ENCODE measurements at regions not wholly inside any gene's neighbourhood (a gene's known extent, or its start where the extent isn't known, plus 50 kb on each side); places are given as distances from the start of the nearest gene placed in this dataset.

DNA sequence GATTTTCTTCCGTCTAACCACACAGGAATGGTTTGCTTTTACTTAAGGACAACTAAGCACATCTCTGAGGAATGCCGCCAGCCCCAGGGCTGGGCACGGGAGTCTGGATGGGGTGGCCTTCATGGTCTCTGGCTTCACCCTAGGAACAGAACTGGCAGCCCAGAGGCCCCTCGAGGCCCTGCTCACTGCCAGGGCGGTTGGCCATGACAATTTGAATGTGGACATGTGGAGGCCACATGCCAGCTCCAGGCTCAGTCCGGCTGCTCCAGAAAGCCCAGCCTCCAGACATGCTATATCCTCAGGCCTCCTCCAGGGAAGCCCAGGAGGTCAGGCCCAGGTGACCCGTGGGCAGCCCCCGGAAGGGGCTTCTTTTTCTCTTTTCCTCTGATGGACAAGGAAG is 84.0 kb upstream of the FGF3 start:
- no peaks in the 10 kb centered on the region for H3K4me1 Mint-ChIP-seq

DNA sequence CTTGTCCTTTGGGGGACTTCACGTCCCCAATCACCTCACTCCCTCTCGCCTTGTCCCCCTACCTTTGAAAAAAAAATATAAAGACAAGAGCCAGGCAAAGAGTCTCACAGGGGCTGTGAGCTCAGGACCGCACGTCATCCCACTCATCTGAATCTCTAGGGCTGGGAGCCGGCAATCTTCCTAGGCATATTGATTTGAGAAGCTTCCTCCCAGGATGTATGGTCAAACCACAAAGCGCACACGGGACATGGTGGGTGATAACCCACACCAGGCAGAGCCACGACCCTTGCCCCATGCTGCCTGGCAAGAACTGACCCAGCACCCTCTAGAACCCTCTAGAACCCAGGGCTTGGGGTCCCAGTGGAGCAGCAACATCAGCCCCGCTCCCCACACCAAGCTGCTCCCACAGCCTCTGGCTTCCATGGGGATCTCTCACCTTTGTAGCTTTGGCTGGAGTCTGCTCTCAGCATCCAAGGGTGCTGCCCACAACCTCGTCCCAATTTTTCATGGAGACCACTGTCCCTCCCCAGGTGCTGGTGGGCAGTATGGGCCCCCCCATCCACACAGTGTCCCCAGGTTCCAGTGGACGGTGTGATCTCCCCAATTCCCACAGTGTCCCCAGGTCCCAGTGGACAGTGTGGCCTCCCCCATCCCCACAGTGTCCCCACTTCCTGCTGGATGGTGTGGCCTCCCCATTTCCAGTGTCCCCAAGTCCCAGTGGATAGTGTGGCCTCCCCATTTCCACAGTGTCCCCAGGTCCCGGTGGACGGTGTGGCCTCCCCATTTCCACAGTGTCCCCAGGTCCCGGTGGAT is 85.2 kb upstream of the FGF3 start:
- Mint-ChIP-seq H3K4me3 (no peak overlapping the region), H3K27me3 (peaks cover 65% of the 10 kb centered on the region), H3K27ac (ENCODE audit: low read depth) (no peak overlapping the region), H3K4me1 (no peaks in the 10 kb centered on the region), H3K9me3 (no peaks in the 10 kb centered on the region), H3K36me3 (ENCODE audit: insufficient read depth) (no peaks in the 10 kb centered on the region)
- no peak for ATAC-seq (replicated peaks; ENCODE audit: extremely low read depth, poor library complexity, severe bottlenecking)
- no peak for DNase-seq (ENCODE audit: low spot score in 2 of 2)

More for the DNA sequence above, 84.0 kb upstream of the FGF3 start:
- DNase-seq (ENCODE audit: low spot score in 2 of 2) (no peak), ATAC-seq (replicated peaks; ENCODE audit: extremely low read depth, poor library complexity, severe bottlenecking) (no peak)
- H3K27ac Mint-ChIP-seq (ENCODE audit: low read depth), result no peak overlapping the region
- no peak overlapping the region for H3K4me3 Mint-ChIP-seq
- peaks cover 1% of the 10 kb centered on the region for H3K36me3 Mint-ChIP-seq (ENCODE audit: insufficient read depth)
- no peaks in the 10 kb centered on the region for H3K9me3 Mint-ChIP-seq
- H3K27me3 Mint-ChIP-seq, result peaks cover 69% of the 10 kb centered on the region

DNA sequence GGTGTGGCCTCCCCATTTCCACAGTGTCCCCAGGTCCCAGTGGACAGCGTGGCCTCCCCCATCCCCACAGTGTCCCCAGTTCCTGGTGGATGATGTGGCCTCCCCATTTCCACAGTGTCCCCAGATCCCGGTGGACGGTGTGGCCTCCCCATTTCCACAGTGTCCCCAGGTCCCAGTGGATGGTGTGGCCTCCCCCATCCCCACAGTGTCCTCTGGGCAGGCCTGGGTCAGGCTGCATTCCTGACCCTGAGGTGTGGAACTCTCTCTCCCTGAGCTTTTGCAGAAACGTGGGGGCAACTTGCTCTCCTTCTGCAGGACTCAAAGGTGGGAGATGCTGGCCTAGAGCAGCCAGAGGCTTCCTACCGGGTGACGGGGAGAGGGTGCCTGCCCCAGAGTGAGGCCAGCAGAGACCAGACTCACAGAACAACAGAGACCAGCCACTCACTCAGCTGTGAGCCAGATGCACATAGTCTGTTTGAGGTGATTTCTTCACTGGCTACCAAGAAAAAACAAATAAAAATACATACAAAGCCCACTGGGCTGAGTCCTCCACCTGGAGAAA is 85.8 kb upstream of the FGF3 start:
- Mint-ChIP-seq H3K4me3 (no peak overlapping the region), H3K9me3 (no peaks in the 10 kb centered on the region), H3K27me3 (peaks cover 58% of the 10 kb centered on the region), H3K27ac (ENCODE audit: low read depth) (no peak overlapping the region), H3K4me1 (no peaks in the 10 kb centered on the region), H3K36me3 (ENCODE audit: insufficient read depth) (no peaks in the 10 kb centered on the region)
- DNase-seq (ENCODE audit: low spot score in 2 of 2), result no peak
- no peak for ATAC-seq (replicated peaks; ENCODE audit: extremely low read depth, poor library complexity, severe bottlenecking)

DNA sequence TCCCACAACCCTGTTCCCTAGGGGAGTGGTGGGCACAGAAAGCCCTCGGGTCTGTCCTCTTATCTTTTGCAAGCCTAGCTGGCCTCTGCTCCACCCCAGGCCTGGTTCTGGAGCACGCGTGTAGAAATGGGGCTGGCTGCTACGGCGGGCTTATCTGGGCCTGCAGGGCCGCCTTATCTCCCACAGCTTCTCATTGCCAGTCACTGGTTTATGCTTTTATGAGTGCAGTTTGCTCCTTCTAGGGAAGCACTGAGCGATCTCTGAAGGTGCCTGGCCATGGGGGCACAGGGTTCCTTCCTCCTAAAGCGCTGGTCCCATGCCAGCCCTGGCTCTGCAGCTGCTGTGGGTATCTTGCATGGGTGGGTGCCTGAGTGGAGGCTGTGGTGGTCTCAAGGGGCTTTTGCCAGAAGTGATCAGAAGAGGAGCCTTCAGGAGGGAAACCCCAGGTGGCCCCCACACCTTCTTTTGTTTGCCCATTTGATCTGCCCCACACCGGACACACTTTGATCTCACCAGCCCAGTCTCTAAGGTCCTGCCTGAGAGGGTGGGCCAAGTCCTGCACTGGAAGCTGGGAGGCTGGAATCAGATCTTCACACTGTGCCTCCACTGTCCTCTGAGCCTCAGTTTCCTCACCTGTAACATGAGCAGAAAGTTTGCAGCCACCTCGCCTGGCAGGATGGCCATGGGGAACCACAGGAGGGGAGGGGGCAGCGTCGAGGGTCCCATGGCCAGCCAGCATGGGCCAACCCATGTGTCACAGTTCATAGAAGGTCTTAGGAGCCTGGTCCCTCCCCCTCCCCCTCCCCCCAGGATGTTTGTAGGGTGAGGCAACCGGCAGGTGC is 86.6 kb upstream of the FGF3 start:
- Mint-ChIP-seq H3K4me1 (no peaks in the 10 kb centered on the region), H3K36me3 (ENCODE audit: insufficient read depth) (no peaks in the 10 kb centered on the region), H3K4me3 (no peak overlapping the region), H3K27ac (ENCODE audit: low read depth) (no peak overlapping the region), H3K9me3 (no peaks in the 10 kb centered on the region), H3K27me3 (peaks cover 50% of the 10 kb centered on the region)
- DNase-seq (ENCODE audit: low spot score in 2 of 2), result no peak
- no peak for ATAC-seq (replicated peaks; ENCODE audit: extremely low read depth, poor library complexity, severe bottlenecking)

DNA sequence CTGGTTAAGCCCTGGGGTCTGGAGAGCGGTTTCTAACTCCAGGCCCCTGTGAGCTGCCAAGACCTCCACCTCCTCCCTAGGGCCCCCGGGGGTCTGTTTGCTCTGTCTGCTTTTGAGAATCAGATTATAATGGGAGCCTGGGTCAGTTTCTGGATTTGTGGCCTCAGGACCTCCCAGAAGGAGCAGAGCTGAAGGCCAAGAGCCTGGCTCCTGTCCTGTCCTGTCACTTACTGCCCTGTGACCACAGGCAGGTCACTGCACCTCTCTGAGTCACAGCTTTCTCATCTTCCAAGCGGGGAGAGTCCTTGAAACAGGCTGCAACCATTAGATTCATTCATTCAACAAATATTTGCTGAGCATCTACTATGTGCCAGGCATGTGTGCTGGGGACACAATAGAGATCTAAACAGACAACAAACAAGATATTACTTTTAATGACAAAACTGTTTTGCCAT is 87.3 kb upstream of the FGF3 start:
- Mint-ChIP-seq H3K4me3 (no peak overlapping the region), H3K27ac (ENCODE audit: low read depth) (no peak overlapping the region), H3K27me3 (peaks cover 48% of the 10 kb centered on the region), H3K9me3 (no peaks in the 10 kb centered on the region), H3K36me3 (ENCODE audit: insufficient read depth) (no peaks in the 10 kb centered on the region), H3K4me1 (no peaks in the 10 kb centered on the region)
- ATAC-seq (replicated peaks; ENCODE audit: extremely low read depth, poor library complexity, severe bottlenecking) (no peak), DNase-seq (ENCODE audit: low spot score in 2 of 2) (no peak)

DNA sequence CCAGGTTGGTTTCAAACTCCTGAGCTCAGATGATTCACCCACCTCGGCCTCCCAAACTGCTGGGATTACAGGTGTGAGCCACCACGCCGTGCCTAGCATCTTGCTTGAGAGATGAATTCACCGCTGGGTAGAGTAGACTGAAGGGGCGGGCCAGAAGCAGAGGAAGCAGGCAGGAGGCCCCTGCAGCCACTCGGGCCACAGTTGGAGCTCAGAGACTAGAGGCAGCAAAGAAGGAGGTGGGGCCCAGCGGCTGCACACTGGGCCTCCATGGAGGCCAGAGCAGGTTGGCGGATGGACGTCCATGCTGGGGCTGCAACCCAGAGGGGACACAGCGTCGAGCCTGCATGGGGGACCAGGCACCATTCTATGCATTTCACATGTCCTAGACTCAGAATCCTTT is 88.4 kb upstream of the FGF3 start:
- H3K9me3 Mint-ChIP-seq, result no peaks in the 10 kb centered on the region
- DNase-seq (ENCODE audit: low spot score in 2 of 2) (no peak), ATAC-seq (replicated peaks; ENCODE audit: extremely low read depth, poor library complexity, severe bottlenecking) (no peak)
- H3K27ac Mint-ChIP-seq (ENCODE audit: low read depth), result no peak overlapping the region
- no peaks in the 10 kb centered on the region for H3K36me3 Mint-ChIP-seq (ENCODE audit: insufficient read depth)
- H3K27me3 Mint-ChIP-seq, result peaks cover 48% of the 10 kb centered on the region
- no peak overlapping the region for H3K4me3 Mint-ChIP-seq
- H3K4me1 Mint-ChIP-seq, result no peaks in the 10 kb centered on the region

DNA sequence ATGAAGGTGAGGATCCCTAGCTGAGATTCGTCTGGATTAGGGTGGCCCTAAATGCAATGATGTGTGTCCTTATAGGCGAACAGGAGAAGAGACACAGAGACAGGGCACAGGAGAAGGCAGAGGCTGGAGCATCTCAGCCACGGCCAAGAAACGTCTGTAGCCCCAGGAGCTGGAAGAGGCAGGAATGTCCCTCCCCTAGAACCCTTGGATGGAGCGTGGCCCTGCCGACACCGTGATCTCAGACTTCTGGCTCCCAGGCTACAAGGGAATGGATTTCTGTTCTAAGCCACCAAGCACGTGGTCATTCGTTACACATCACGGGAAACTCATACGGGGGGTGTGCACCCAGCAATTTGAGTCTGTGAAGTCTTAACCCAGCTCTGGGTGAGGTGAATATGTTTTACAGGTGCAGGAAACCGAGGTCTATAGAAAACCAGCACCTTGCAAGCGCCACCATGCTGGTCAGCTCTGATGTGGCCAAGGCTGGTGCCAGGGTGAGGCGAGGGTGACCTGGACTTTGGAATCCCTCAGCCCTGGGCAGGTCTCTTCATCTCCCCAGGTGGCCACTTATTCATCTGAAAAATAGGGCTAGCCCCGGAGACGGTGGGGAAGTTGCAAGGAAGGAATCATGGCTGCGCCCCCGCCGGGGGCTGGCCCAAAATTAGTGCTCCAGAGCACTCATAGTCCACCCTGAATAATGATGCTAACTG is 89.5 kb upstream of the FGF3 start:
- Mint-ChIP-seq H3K27me3 (peaks cover 47% of the 10 kb centered on the region), H3K36me3 (ENCODE audit: insufficient read depth) (no peaks in the 10 kb centered on the region), H3K4me1 (no peaks in the 10 kb centered on the region), H3K27ac (ENCODE audit: low read depth) (no peak overlapping the region), H3K9me3 (no peaks in the 10 kb centered on the region), H3K4me3 (no peak overlapping the region)
- ATAC-seq (replicated peaks; ENCODE audit: extremely low read depth, poor library complexity, severe bottlenecking) (no peak), DNase-seq (ENCODE audit: low spot score in 2 of 2) (no peak)

DNA sequence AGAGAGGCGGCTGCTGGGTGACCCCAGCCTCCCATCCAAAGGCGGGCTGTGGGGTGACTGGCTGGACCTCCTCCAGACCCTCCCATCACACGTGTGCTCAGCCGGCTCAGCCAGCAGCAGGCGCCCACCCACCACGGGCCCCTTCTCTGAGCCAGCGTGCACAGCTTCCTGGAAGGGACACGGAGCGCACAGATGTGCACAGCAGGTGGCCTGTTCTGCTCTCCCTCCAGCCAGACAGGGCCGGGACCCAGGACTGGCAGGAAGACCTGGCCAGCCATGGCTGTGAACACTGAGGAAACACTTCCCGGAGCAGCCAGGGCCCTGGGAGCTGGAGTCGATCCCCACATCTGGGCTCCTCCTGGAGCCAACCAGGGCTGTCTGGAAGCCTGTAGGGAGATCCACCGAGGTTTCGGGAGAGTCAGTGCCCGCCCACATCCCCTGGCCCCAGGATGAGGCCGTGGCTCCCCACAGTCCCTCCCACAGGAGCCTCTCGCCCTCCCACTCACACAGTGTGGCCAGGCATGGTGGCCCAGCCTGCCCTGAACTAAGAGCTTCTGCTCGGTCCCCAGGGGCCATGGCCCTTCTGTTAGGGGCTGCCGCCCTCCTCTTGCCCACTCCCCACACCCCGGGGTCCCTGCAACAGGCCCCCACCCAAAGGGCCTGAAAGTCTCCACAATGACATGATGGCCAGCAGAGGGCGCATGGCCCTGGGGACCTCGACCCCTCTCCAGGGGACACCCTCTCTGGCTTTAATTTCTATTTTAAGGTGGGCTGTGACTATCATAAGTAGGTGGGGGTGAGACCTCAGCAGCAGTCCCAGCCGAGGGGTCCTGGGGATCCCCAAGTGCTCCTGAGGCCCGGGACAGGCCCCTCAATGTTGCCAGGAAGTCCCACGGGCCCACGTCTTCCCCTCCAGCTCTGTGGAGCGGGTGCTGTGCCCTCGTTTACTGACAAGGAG is 90.6 kb upstream of the FGF3 start:
- H3K9me3 Mint-ChIP-seq, result no peaks in the 10 kb centered on the region
- no peak overlapping the region for H3K27ac Mint-ChIP-seq (ENCODE audit: low read depth)
- ATAC-seq (replicated peaks; ENCODE audit: extremely low read depth, poor library complexity, severe bottlenecking) (no peak), DNase-seq (ENCODE audit: low spot score in 2 of 2) (no peak)
- peaks cover 44% of the 10 kb centered on the region for H3K27me3 Mint-ChIP-seq
- H3K4me1 Mint-ChIP-seq, result peaks cover 2% of the 10 kb centered on the region
- H3K36me3 Mint-ChIP-seq (ENCODE audit: insufficient read depth), result no peaks in the 10 kb centered on the region
- no peak overlapping the region for H3K4me3 Mint-ChIP-seq

DNA sequence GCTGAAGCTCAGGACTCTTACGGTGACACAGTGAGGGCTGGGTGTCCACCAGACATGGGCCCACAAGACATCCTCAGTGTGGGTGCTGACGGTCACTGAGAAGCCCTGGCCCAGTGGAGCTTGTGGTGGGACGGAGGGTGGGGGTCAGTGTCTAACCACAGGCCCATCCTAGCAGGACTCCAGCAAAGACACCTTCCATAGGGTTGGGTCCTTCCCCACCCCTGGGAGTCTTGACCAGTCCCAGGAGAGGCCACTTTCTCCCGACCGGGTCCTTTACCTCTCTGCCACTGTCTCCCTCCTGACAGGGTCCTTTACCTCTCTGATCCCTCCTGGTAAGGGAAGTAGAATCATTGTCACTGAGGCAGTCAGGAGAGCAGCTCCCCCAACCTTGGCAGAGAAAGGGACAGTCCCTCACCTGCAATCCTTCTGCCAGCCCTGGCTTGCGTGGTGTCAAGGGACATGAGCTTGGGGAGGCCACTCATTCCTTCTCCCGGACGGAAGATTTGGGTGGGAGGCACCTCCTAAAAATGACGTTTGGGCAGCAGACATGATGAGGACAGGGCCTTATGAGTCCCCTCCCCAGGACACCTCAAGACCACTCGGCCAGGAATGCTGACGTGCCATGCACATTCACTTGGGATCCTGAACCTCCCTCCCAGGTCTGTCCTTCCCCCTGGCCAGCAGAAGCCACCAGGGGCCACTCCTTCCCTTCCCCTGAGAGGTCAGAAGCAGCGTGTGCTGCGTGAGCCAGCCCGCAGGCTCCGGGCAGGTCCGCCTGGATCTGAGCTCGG is 91.5 kb upstream of the FGF3 start:
- H3K4me1 Mint-ChIP-seq, result peaks cover 9% of the 10 kb centered on the region
- H3K9me3 Mint-ChIP-seq, result no peaks in the 10 kb centered on the region

DNA sequence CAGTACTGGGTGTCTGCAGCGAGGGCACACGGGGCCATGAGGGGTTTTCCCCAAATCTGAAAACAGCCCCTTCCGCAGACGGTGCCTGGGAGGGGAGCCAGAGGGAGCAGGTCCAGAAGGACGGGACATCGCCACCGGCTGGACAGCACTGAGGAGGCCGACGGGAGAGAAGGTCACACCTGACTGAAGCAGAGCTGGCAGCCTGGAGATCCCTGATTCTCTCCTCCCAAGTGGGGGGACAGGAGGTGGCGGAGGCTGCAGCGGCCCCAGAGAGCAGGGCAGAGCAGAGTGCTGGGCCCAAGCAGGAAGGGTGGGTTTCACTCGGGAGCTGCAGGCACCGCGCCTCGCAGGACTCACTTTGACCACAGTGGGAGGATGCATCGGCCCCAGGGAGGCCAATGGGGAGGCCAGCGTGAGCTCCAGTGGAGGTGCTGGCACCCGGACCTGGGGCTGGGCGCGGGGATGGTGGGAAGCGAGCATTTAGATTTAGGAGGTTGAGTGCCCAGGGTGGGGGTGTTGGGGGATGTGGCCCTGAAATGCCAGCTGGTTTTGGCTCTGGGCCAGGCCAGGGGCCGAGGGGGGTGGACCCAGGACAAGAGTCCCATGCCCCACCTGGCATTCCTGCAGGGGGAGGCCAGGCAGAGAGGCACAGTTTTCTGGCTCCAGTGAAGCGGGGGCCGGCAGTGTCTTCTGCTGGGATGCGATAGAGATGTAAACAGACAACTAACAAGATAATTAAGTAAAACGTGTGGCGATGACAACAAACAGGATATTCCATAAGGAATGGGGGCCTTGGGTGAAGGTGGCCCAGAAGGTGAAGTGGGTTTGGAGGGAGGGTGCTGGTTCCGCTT is 92.3 kb upstream of the FGF3 start:
- Mint-ChIP-seq H3K4me3 (no peak overlapping the region), H3K27ac (ENCODE audit: low read depth) (no peak overlapping the region), H3K9me3 (no peaks in the 10 kb centered on the region), H3K27me3 (peaks cover 37% of the 10 kb centered on the region), H3K4me1 (peaks cover 9% of the 10 kb centered on the region), H3K36me3 (ENCODE audit: insufficient read depth) (no peaks in the 10 kb centered on the region)
- ATAC-seq (replicated peaks; ENCODE audit: extremely low read depth, poor library complexity, severe bottlenecking) (no peak), DNase-seq (ENCODE audit: low spot score in 2 of 2) (no peak)

More for the DNA sequence above, 91.5 kb upstream of the FGF3 start:
- Mint-ChIP-seq H3K27me3 (peaks cover 45% of the 10 kb centered on the region), H3K36me3 (ENCODE audit: insufficient read depth) (no peaks in the 10 kb centered on the region), H3K27ac (ENCODE audit: low read depth) (no peak overlapping the region), H3K4me3 (no peak overlapping the region)
- ATAC-seq (replicated peaks; ENCODE audit: extremely low read depth, poor library complexity, severe bottlenecking) (no peak), DNase-seq (ENCODE audit: low spot score in 2 of 2) (no peak)
